GM12872 (cell line): ENCODE measurements at regions not wholly inside any gene's neighbourhood (a gene's known extent, or its start where the extent isn't known, plus 50 kb on each side); places are given as distances from the start of the nearest gene placed in this dataset.

ENCODE experiments used
- CTCF ChIP-seq: IDR thresholded peaks from 3 replicates; pipeline ENCODE4 v1.5.1; 2011; ENCODE audit warnings: low read depth, mild to moderate bottlenecking, low read length, moderate library complexity; ENCODE audit not compliant: insufficient read depth

- TF ChIP-seq CTCF: no peak
Observed at GRCh38 chr20:59392736-59393135, 92.3 kb downstream of the EDN3 start.

GRCh38 chr20:59393142-59393541 lies 92.7 kb downstream of the EDN3 start:
- TF ChIP-seq CTCF: no peak

GRCh38 chr20:59395729-59396128 lies 95.3 kb downstream of the EDN3 start:
- TF ChIP-seq CTCF: no peak

GRCh38 chr20:59398537-59399205 lies 98.3 kb downstream of the EDN3 start:
- TF ChIP-seq CTCF: no peak

GRCh38 chr20:59399426-59400099 lies 99.2 kb downstream of the EDN3 start:
- TF ChIP-seq CTCF: no peak

- no peak for TF ChIP-seq CTCF
Observed at GRCh38 chr20:59400708-59401107, 100.3 kb downstream of the EDN3 start.

- no peak for TF ChIP-seq CTCF
Observed at GRCh38 chr20:59402681-59403080, 102.3 kb downstream of the EDN3 start.
